ENCODE measurements at regions not wholly inside any gene's neighbourhood (a gene's known extent, or its start where the extent isn't known, plus 50 kb on each side); places are given as distances from the start of the nearest gene placed in this dataset.

DNA sequence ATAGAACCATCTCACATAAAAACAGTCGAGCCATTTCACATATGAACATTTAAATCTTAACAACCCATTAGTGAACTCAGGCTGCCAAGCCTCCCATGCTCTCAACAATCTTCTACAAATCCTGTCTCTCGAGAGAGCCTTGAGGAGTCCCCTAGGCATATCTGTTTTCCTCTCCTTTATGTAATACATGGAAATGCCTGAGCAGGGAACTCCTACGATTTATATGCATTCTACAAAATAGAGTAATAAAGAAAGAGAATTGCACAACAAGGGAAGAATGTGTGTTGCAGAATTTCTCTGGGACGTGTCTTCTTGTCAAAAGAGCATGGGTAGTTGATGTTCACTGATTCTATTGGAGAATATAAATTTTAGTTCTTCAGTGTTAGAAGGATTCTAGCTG lies 101.8 kb upstream of the VCX2 start:
- TF ChIP-seq EZH2phosphoT487 (IDR thresholded peaks at IDR 0.05; ENCODE audit: borderline replicate concordance): no peak
- H3K4me2 ChIP-seq (ENCODE audit: low read depth, low read length, poor library complexity, severe bottlenecking): no peak overlapping the region
- H3K9ac ChIP-seq (ENCODE audit: low read depth, low read length, poor library complexity, severe bottlenecking): no peak overlapping the region
- H3K4me3 ChIP-seq (ENCODE audit: low read length, poor library complexity, severe bottlenecking): no peak overlapping the region
- no peaks in the 10 kb centered on the region for H4K20me1 ChIP-seq (ENCODE audit: insufficient read depth, low read length, poor library complexity, severe bottlenecking)
- no peaks in the 10 kb centered on the region for H3F3A ChIP-seq (ENCODE audit: low read depth)
- H3K27me3 ChIP-seq (ENCODE audit: insufficient read depth, low read length, poor library complexity, severe bottlenecking): no peaks in the 10 kb centered on the region
- no peaks in the 10 kb centered on the region for H3K4me1 ChIP-seq (ENCODE audit: insufficient read depth, low read length, poor library complexity, severe bottlenecking)
- no peak overlapping the region for H2AFZ ChIP-seq (ENCODE audit: low read length)
- no peaks in the 10 kb centered on the region for H3K36me3 ChIP-seq (ENCODE audit: insufficient read depth, low read length)
- no peaks in the 10 kb centered on the region for H3K9me3 ChIP-seq (ENCODE audit: insufficient read depth, low read depth, low read length)
- H3K9me2 ChIP-seq (replicated peaks; ENCODE audit: low read depth, low read length): no peaks in the 10 kb centered on the region
- H3K79me2 ChIP-seq (ENCODE audit: insufficient read depth, low read length): no peaks in the 10 kb centered on the region

DNA sequence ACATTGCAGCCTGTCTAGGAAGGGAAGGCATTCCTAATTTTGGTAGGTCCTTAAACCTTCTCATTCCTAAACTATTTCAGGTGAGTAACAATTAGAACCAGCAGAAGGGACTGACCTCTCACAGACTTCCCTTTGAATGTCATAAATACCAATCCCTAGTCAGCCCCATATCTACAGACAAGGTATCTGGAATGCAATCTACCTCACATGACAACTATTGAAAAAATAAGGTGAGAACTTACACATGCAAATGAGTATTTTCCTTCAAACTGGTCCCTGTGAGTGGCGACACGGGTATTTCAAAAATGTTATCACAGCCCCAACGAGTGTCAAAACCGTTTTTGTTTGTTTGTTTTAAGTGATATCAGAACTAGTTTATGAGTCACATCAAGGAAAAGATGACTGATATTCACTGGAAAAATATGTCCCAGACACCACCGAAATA lies 102.4 kb upstream of the VCX2 start:
- Histone ChIP-seq H3K9me3 (ENCODE audit: insufficient read depth, low read depth, low read length) (no peaks in the 10 kb centered on the region), H3F3A (ENCODE audit: low read depth) (no peaks in the 10 kb centered on the region), H2AFZ (ENCODE audit: low read length) (no peak overlapping the region), H3K79me2 (ENCODE audit: insufficient read depth, low read length) (no peaks in the 10 kb centered on the region), H3K4me2 (ENCODE audit: low read depth, low read length, poor library complexity, severe bottlenecking) (no peak overlapping the region), H3K4me3 (ENCODE audit: low read length, poor library complexity, severe bottlenecking) (no peak overlapping the region), H4K20me1 (ENCODE audit: insufficient read depth, low read length, poor library complexity, severe bottlenecking) (no peaks in the 10 kb centered on the region), H3K9ac (ENCODE audit: low read depth, low read length, poor library complexity, severe bottlenecking) (no peak overlapping the region), H3K4me1 (ENCODE audit: insufficient read depth, low read length, poor library complexity, severe bottlenecking) (no peaks in the 10 kb centered on the region), H3K27me3 (ENCODE audit: insufficient read depth, low read length, poor library complexity, severe bottlenecking) (no peaks in the 10 kb centered on the region), H3K9me2 (replicated peaks; ENCODE audit: low read depth, low read length) (no peaks in the 10 kb centered on the region), H3K36me3 (ENCODE audit: insufficient read depth, low read length) (no peaks in the 10 kb centered on the region)
- TF ChIP-seq EZH2phosphoT487 (IDR thresholded peaks at IDR 0.05; ENCODE audit: borderline replicate concordance): no peak
- TF ChIP-seq, protein P1, sequence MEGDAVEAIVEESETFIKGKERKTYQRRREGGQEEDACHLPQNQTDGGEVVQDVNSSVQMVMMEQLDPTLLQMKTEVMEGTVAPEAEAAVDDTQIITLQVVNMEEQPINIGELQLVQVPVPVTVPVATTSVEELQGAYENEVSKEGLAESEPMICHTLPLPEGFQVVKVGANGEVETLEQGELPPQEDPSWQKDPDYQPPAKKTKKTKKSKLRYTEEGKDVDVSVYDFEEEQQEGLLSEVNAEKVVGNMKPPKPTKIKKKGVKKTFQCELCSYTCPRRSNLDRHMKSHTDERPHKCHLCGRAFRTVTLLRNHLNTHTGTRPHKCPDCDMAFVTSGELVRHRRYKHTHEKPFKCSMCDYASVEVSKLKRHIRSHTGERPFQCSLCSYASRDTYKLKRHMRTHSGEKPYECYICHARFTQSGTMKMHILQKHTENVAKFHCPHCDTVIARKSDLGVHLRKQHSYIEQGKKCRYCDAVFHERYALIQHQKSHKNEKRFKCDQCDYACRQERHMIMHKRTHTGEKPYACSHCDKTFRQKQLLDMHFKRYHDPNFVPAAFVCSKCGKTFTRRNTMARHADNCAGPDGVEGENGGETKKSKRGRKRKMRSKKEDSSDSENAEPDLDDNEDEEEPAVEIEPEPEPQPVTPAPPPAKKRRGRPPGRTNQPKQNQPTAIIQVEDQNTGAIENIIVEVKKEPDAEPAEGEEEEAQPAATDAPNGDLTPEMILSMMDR (conservative IDR thresholded peaks at IDR 0.05; ENCODE audit: low read length): no peak

DNA sequence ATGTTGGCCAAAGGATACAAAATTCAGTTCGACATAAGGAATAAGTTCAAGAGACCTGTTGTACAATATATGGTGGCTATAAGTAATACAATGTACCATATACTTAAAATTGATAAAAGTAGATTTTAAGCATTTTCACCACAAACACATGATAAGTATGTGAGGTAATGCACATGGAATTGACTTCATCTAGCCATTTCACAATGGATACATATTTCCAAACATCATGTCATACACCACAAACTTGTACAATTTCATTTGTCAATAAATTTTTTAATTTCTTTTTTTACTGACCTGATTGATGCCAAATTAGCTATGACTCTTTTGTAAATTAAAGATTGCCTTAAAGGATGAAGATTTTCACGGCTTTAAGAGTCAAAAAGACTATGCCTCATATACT lies 103.1 kb upstream of the VCX2 start:
- no peaks in the 10 kb centered on the region for H3K4me1 ChIP-seq (ENCODE audit: insufficient read depth, low read length, poor library complexity, severe bottlenecking)
- H2AFZ ChIP-seq (ENCODE audit: low read length): no peak overlapping the region

DNA sequence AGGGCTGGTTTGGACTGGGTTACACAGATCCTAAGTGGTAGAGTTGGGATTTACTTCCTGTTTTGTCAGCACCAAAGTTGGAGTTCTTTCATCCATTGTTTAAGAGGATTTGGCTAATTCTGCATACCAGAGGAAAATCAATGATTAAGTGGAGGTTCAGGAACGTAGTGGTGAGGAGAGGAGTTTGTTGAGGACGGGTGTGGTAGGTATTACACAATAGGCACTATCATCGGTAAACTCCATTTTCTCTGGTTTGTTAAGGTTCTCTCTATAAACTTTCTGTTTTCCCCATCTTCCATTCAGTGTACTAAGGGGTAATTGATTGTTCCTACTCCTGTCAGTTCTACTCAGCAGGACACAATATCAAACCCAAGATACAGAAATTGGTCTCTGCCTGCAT lies 107.5 kb upstream of the VCX2 start:
- H3K79me2 ChIP-seq (ENCODE audit: insufficient read depth, low read length): no peaks in the 10 kb centered on the region
- no peaks in the 10 kb centered on the region for H3K4me1 ChIP-seq (ENCODE audit: insufficient read depth, low read length, poor library complexity, severe bottlenecking)
- no peaks in the 10 kb centered on the region for H3K9me2 ChIP-seq (replicated peaks; ENCODE audit: low read depth, low read length)
- no peaks in the 10 kb centered on the region for H3K36me3 ChIP-seq (ENCODE audit: insufficient read depth, low read length)
- H3F3A ChIP-seq (ENCODE audit: low read depth): no peaks in the 10 kb centered on the region
- no peak overlapping the region for H3K4me2 ChIP-seq (ENCODE audit: low read depth, low read length, poor library complexity, severe bottlenecking)
- H3K27me3 ChIP-seq (ENCODE audit: insufficient read depth, low read length, poor library complexity, severe bottlenecking): no peaks in the 10 kb centered on the region
- H3K4me3 ChIP-seq (ENCODE audit: low read length, poor library complexity, severe bottlenecking): no peak overlapping the region
- no peaks in the 10 kb centered on the region for H3K9me3 ChIP-seq (ENCODE audit: insufficient read depth, low read depth, low read length)
- TF ChIP-seq EZH2phosphoT487 (IDR thresholded peaks at IDR 0.05; ENCODE audit: borderline replicate concordance): no peak
- H3K9ac ChIP-seq (ENCODE audit: low read depth, low read length, poor library complexity, severe bottlenecking): no peak overlapping the region
- no peaks in the 10 kb centered on the region for H4K20me1 ChIP-seq (ENCODE audit: insufficient read depth, low read length, poor library complexity, severe bottlenecking)
- H2AFZ ChIP-seq (ENCODE audit: low read length): no peak overlapping the region

More for the DNA sequence above, 103.1 kb upstream of the VCX2 start:
- H3K9ac ChIP-seq (ENCODE audit: low read depth, low read length, poor library complexity, severe bottlenecking): no peak overlapping the region
- no peaks in the 10 kb centered on the region for H4K20me1 ChIP-seq (ENCODE audit: insufficient read depth, low read length, poor library complexity, severe bottlenecking)
- H3K9me3 ChIP-seq (ENCODE audit: insufficient read depth, low read depth, low read length): no peaks in the 10 kb centered on the region
- TF ChIP-seq, protein P1 (conservative IDR thresholded peaks at IDR 0.05; ENCODE audit: low read length): no peak
- TF ChIP-seq EZH2phosphoT487 (IDR thresholded peaks at IDR 0.05; ENCODE audit: borderline replicate concordance): no peak
- no peaks in the 10 kb centered on the region for H3K36me3 ChIP-seq (ENCODE audit: insufficient read depth, low read length)
- H3K4me3 ChIP-seq (ENCODE audit: low read length, poor library complexity, severe bottlenecking): no peak overlapping the region
- H3K9me2 ChIP-seq (replicated peaks; ENCODE audit: low read depth, low read length): no peaks in the 10 kb centered on the region
- H3K79me2 ChIP-seq (ENCODE audit: insufficient read depth, low read length): no peaks in the 10 kb centered on the region
- no peaks in the 10 kb centered on the region for H3K27me3 ChIP-seq (ENCODE audit: insufficient read depth, low read length, poor library complexity, severe bottlenecking)
- no peak overlapping the region for H3K4me2 ChIP-seq (ENCODE audit: low read depth, low read length, poor library complexity, severe bottlenecking)
- no peaks in the 10 kb centered on the region for H3F3A ChIP-seq (ENCODE audit: low read depth)

All from Loucy (cell line).